HCT116 (cell line): ENCODE measurements at regions not wholly inside any gene's neighbourhood (a gene's known extent, or its start where the extent isn't known, plus 50 kb on each side); places are given as distances from the start of the nearest gene placed in this dataset.

Source experiments
- ATAC-seq: fragments of 200-7000 bp; cut with Tn5 transposase; 2 replicates; pipeline ENCODE4 v1.9.1; 2020; ENCODE audit warnings: mild to moderate bottlenecking, moderate library complexity
- BruUV-seq: library from RNA; stranded (reverse); fragments of 400-500 nt; replicated peaks from 2 replicates; lab custom pipeline; 2021; lab: Mats Ljungman, UMichigan
- CTCF ChIA-PET: fragments of 300-600 bp; sonication (Branson Sonifier 250); formaldehyde crosslinking; loops from one replicate; lab custom pipeline; 2021; ENCODE audit warnings: antibody characterized with exemption; lab: Charles Lee
- POLR2A ChIA-PET: fragments of 300-600, 350-600 bp; sonication (Branson Sonifier 250); formaldehyde crosslinking; loops from one replicate; lab custom pipeline; 2021; ENCODE audit warnings: antibody characterized with exemption; lab: Charles Lee
- RAD21 ChIA-PET, 2 experiments: fragments of 300-600 bp; sonication (Branson Sonifier 250); formaldehyde crosslinking; loops; one replicate each; lab custom pipeline; 2023; ENCODE audit warnings: low total read pairs in 2 of 2; ENCODE audit not compliant: uncharacterized antibody in 2 of 2, unreplicated experiment in 2 of 2, low non-redundant PET in 1 of 2; lab: Charles Lee
- DNase-seq: peaks from one replicate; pipeline ENCODE4 v3.0.0-alpha.2; 2010; ENCODE audit warnings: low read depth, low spot score
- H2AFZ ChIP-seq: fragments of 200-600 bp; shearing (Covaris generic), sonication (generic); 2 replicates; pipeline ENCODE4 v1.6.1; 2017; ENCODE audit warnings: low read depth, mixed run types, mixed read lengths, antibody characterized with exemption, low read length; ENCODE audit not compliant: poor library complexity, severe bottlenecking
- H3K27ac ChIP-seq: 2 replicates; pipeline ENCODE4 v1.5.1; 2012; ENCODE audit warnings: low read depth, low read length
- H3K27me3 ChIP-seq: fragments of 200-600 bp; sonication (generic); 2 replicates; pipeline ENCODE4 v1.6.1; 2016; ENCODE audit warnings: mixed run types, low read length, mixed read lengths; ENCODE audit not compliant: insufficient read depth
- H3K36me3 ChIP-seq, 2 experiments: fragments of 200-500 bp in 1 of 2; fragments of 200-600 bp in 1 of 2; sonication (Bioruptor generic) in 1 of 2; sonication (generic) in 1 of 2; 2 replicates each; pipeline versions ENCODE4 v1.5.1 to v1.6.1; 2014 to 2016; ENCODE audit warnings: low read length in 2 of 2, inconsistent platforms in 1 of 2, mixed read lengths in 1 of 2, mixed run types in 1 of 2; ENCODE audit not compliant: insufficient read depth in 2 of 2, control insufficient read depth in 1 of 2
- H3K4me1 ChIP-seq, 2 experiments: fragments of 200-600 bp in 1 of 2; sonication (generic) in 1 of 2; 2 replicates each; pipeline versions ENCODE4 v1.5.1 to v1.6.1; 2012 to 2017; ENCODE audit warnings: low read length in 2 of 2, inconsistent platforms in 1 of 2, mild to moderate bottlenecking in 1 of 2, mixed read lengths in 1 of 2, mixed run types in 1 of 2, moderate library complexity in 1 of 2; ENCODE audit not compliant: insufficient read depth in 2 of 2, control insufficient read depth in 1 of 2
- H3K4me2 ChIP-seq: fragments of 200-600 bp; sonication (generic); 2 replicates; pipeline ENCODE4 v1.6.1; 2017; ENCODE audit warnings: mixed run types, low read length, mixed read lengths
- H3K4me3 ChIP-seq, 2 experiments: fragments of 200-600 bp in 1 of 2; sonication (generic) in 1 of 2; replicated peaks in 1 of 2; 2 replicates each; pipeline ENCODE4 v1.5.1; 2011 to 2016; ENCODE audit warnings: low read length in 2 of 2, control low read depth in 1 of 2, low read depth in 1 of 2, mild to moderate bottlenecking in 1 of 2, mixed read lengths in 1 of 2, mixed run types in 1 of 2
- H3K79me2 ChIP-seq: fragments of 200-600 bp; sonication (generic); 2 replicates; pipeline ENCODE4 v1.6.1; 2017; ENCODE audit warnings: mild to moderate bottlenecking, mixed run types, low read length, moderate library complexity, mixed read lengths; ENCODE audit not compliant: insufficient read depth
- H3K9ac ChIP-seq: fragments of 200-600 bp; sonication (generic); 2 replicates; pipeline ENCODE4 v1.6.1; 2016; ENCODE audit warnings: low read length, mixed read lengths
- H3K9me2 ChIP-seq: fragments of 200-600 bp; sonication (generic), shearing (Covaris generic); 2 replicates; pipeline ENCODE4 v1.6.1; 2017; ENCODE audit warnings: mixed run types, mild to moderate bottlenecking, moderate library complexity; ENCODE audit not compliant: insufficient read depth
- H3K9me3 ChIP-seq, 2 experiments: fragments of 200-500 bp in 1 of 2; fragments of 200-600 bp in 1 of 2; sonication (Bioruptor generic) in 1 of 2; sonication (generic) in 1 of 2; 2 replicates each; pipeline ENCODE4 v1.6.1; 2014 to 2017; ENCODE audit warnings: low read length in 2 of 2, mixed read lengths in 2 of 2, inconsistent platforms in 1 of 2, low read depth in 1 of 2, mild to moderate bottlenecking in 1 of 2, mixed run types in 1 of 2, moderate library complexity in 1 of 2; ENCODE audit not compliant: control insufficient read depth in 1 of 2, insufficient read depth in 1 of 2
- H4K20me1 ChIP-seq: fragments of 200-600 bp; sonication (generic), shearing (Covaris generic); 2 replicates; pipeline ENCODE4 v1.6.1; 2017; ENCODE audit warnings: mixed run types, mild to moderate bottlenecking, moderate library complexity; ENCODE audit not compliant: insufficient read depth
- CBX3 ChIP-seq: IDR thresholded peaks from 2 replicates; pipeline ENCODE4 v1.6.1; 2012; ENCODE audit warnings: low read depth
- EZH2 ChIP-seq: fragments of 200-600 bp; sonication (generic); IDR thresholded peaks from 2 replicates; pipeline ENCODE4 v1.6.1; 2017; ENCODE audit warnings: antibody characterized with exemption, mixed run types
- FOSL1 ChIP-seq: IDR thresholded peaks from 2 replicates; pipeline ENCODE4 v1.6.1; 2012; ENCODE audit warnings: low read depth
- JUND ChIP-seq: IDR thresholded peaks from 2 replicates; pipeline ENCODE4 v1.6.1; 2012
- RAD21 ChIP-seq: IDR thresholded peaks from 2 replicates; pipeline ENCODE4 v1.6.1; 2012; ENCODE audit warnings: low read depth, mild to moderate bottlenecking
- SIN3A ChIP-seq: IDR thresholded peaks from 2 replicates; pipeline ENCODE4 v1.6.1; 2012; ENCODE audit warnings: low read depth
- SP1 ChIP-seq: IDR thresholded peaks from 2 replicates; pipeline ENCODE4 v1.6.1; 2012; ENCODE audit warnings: low read depth
- SRF ChIP-seq: IDR thresholded peaks from 2 replicates; pipeline ENCODE4 v1.6.1; 2012; ENCODE audit warnings: low read depth
- TCF7L2 ChIP-seq: IDR thresholded peaks from 2 replicates; pipeline ENCODE4 v1.7.0; 2011; ENCODE audit warnings: borderline replicate concordance, inconsistent platforms; ENCODE audit not compliant: insufficient read depth, insufficient read length; ENCODE audit errors: extremely low read depth
- YY1 ChIP-seq: IDR thresholded peaks from 2 replicates; pipeline ENCODE4 v1.6.1; 2011; ENCODE audit warnings: low read length, low read depth, moderate library complexity, mild to moderate bottlenecking; ENCODE audit not compliant: insufficient replicate concordance; ENCODE audit errors: extremely low read depth
- ZFX ChIP-seq: fragments of 450-650 bp; IDR thresholded peaks from 2 replicates; pipeline ENCODE4 v1.6.1; 2017
- intact Hi-C: fragments of 100-400 bp; cut with micrococcal nuclease; formaldehyde crosslinking; loops from 2 replicates; pipeline ENCODE4 v1.10.0; 2022
- TF ChIP-seq, protein P1 (sequence below), 3 experiments: fragments of 200-600 bp in 1 of 3; sonication (generic) in 1 of 3; IDR thresholded peaks in 2 of 3; conservative IDR thresholded peaks in 1 of 3; 2 replicates each; pipeline ENCODE4 v1.5.1; 2012 to 2017; ENCODE audit warnings: low read depth in 2 of 3, low read length in 2 of 3, antibody characterized with exemption in 1 of 3, borderline replicate concordance in 1 of 3, control low read depth in 1 of 3, mild to moderate bottlenecking in 1 of 3, mixed read lengths in 1 of 3, mixed run types in 1 of 3, moderate library complexity in 1 of 3; ENCODE audit not compliant: insufficient read depth in 1 of 3
- TF ChIP-seq, protein P2 (sequence below): IDR thresholded peaks from 2 replicates; pipeline ENCODE4 v1.6.1; 2012
- TF ChIP-seq, protein P3 (sequence below): IDR thresholded peaks from 2 replicates; pipeline ENCODE4 v1.6.1; 2011; ENCODE audit warnings: mild to moderate bottlenecking, low read length, moderate library complexity; ENCODE audit not compliant: insufficient replicate concordance; ENCODE audit errors: extremely low read depth
- TF ChIP-seq, protein P4 (sequence below): IDR thresholded peaks from 2 replicates; pipeline ENCODE4 v1.6.1; 2012

DNA sequence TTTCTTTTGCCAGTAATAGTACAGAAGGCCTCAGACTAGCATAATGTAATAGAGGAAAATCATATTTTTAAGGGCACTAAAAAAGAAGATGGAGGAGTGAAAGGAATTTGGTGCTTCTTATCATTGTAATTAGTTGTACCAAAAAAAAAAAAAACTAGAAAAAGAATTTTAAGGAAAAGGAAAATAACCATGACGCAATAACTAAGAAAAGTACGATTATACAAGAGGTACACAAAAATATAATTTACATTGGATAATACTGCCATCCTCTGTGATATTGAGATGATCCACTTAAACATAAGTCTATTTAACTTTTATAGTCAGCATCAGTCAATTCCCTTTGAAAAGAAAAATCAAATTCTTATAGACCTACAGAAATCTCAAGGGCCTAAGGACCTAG, 146.7 kb upstream of the IRX5 start (continued):
- TF ChIP-seq, protein P1, sequence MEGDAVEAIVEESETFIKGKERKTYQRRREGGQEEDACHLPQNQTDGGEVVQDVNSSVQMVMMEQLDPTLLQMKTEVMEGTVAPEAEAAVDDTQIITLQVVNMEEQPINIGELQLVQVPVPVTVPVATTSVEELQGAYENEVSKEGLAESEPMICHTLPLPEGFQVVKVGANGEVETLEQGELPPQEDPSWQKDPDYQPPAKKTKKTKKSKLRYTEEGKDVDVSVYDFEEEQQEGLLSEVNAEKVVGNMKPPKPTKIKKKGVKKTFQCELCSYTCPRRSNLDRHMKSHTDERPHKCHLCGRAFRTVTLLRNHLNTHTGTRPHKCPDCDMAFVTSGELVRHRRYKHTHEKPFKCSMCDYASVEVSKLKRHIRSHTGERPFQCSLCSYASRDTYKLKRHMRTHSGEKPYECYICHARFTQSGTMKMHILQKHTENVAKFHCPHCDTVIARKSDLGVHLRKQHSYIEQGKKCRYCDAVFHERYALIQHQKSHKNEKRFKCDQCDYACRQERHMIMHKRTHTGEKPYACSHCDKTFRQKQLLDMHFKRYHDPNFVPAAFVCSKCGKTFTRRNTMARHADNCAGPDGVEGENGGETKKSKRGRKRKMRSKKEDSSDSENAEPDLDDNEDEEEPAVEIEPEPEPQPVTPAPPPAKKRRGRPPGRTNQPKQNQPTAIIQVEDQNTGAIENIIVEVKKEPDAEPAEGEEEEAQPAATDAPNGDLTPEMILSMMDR (IDR thresholded peaks at IDR 0.05 in 2 of 3, conservative IDR thresholded peaks at IDR 0.05 in 1 of 3; ENCODE audit: borderline replicate concordance in 1 of 3, insufficient read depth in 1 of 3, low read depth in 2 of 3, low read length in 2 of 3): no peak
- TF ChIP-seq SRF (no peak), FOSL1 (no peak)

DNA sequence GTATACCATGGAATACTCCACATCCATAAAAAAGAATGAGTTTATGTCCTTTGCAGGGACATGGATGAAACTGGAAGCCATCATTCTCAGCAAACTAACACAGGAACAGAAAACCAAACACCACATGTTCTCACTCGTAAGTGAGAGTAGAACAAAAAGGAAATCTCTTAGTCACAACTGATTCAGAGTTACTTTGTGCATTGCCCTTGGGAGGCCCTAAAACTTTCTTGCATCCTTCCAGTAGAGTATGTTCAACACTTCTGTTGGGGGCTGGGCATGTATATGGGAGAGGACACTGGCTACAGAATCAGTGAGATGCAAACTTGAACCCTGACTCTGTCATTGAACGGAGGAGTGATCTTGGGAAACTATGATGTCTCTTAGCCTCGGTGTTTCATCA, 147.4 kb upstream of the IRX5 start:
- peaks cover 20% of the 10 kb centered on the region; the same call in 1 of the 2 replicates for H3K27me3 ChIP-seq
- no peaks in the 10 kb centered on the region for H3K36me3 ChIP-seq
- H3K27ac ChIP-seq: no peak overlapping the region
- BruUV-seq: no TSS peak
- DNase-seq (no peak), ATAC-seq (no peak)
- ChIA-PET CTCF (no interaction called here), RAD21 (no interaction called here), POLR2A (no interaction called here)
- no peaks in the 10 kb centered on the region for H3K9me3 ChIP-seq
- H4K20me1 ChIP-seq: no peaks in the 10 kb centered on the region
- H3K9ac ChIP-seq: no peak overlapping the region
- no peak overlapping the region for H2AFZ ChIP-seq
- no peaks in the 10 kb centered on the region for H3K79me2 ChIP-seq
- no peaks in the 10 kb centered on the region for H3K4me1 ChIP-seq
- H3K9me2 ChIP-seq: no peaks in the 10 kb centered on the region
- no peak overlapping the region for H3K4me2 ChIP-seq
- intact Hi-C loops: no loop called here
- H3K4me3 ChIP-seq: no peak overlapping the region
- TF ChIP-seq CBX3 (no peak), RAD21 (no peak), ZFX (no peak), TCF7L2 (no peak), JUND (no peak), YY1 (no peak), SRF (no peak), EZH2 (no peak), FOSL1 (no peak), SP1 (no peak), SIN3A (no peak)
- TF ChIP-seq, protein P1 (IDR thresholded peaks at IDR 0.05 in 2 of 3, conservative IDR thresholded peaks at IDR 0.05 in 1 of 3; ENCODE audit: borderline replicate concordance in 1 of 3, insufficient read depth in 1 of 3, low read depth in 2 of 3, low read length in 2 of 3): no peak
- TF ChIP-seq, protein P2, sequence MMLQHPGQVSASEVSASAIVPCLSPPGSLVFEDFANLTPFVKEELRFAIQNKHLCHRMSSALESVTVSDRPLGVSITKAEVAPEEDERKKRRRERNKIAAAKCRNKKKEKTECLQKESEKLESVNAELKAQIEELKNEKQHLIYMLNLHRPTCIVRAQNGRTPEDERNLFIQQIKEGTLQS: no peak
- TF ChIP-seq, protein P3, sequence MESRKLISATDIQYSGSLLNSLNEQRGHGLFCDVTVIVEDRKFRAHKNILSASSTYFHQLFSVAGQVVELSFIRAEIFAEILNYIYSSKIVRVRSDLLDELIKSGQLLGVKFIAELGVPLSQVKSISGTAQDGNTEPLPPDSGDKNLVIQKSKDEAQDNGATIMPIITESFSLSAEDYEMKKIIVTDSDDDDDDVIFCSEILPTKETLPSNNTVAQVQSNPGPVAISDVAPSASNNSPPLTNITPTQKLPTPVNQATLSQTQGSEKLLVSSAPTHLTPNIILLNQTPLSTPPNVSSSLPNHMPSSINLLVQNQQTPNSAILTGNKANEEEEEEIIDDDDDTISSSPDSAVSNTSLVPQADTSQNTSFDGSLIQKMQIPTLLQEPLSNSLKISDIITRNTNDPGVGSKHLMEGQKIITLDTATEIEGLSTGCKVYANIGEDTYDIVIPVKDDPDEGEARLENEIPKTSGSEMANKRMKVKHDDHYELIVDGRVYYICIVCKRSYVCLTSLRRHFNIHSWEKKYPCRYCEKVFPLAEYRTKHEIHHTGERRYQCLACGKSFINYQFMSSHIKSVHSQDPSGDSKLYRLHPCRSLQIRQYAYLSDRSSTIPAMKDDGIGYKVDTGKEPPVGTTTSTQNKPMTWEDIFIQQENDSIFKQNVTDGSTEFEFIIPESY: no peak
- TF ChIP-seq, protein P4, sequence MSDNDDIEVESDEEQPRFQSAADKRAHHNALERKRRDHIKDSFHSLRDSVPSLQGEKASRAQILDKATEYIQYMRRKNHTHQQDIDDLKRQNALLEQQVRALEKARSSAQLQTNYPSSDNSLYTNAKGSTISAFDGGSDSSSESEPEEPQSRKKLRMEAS: no peak
